Stomach (tissue), 8 donors: ENCODE measurements at regions not wholly inside any gene's neighbourhood (a gene's known extent, or its start where the extent isn't known, plus 50 kb on each side); places are given as distances from the start of the nearest gene placed in this dataset.

ENCODE experiments used
- DNase-seq, 2 donors: peaks; one replicate each; pipeline versions ENCODE4 v3.0.0 to v3.0.0-alpha.2; 2013 to 2019
- H3K27ac ChIP-seq, 5 donors: fragments of 200-600 bp in 4 of 5; sonication (generic) in 4 of 5; one replicate each; pipeline ENCODE4 v1.5.1; 2013 to 2019; ENCODE audit warnings: mild to moderate bottlenecking in 1 of 5, moderate library complexity in 1 of 5
- H3K27me3 ChIP-seq, 3 donors: fragments of 200-600 bp; sonication (generic); one replicate each; pipeline ENCODE4 v1.5.1; 2017 to 2019; ENCODE audit warnings: mixed run types in 1 of 3
- H3K36me3 ChIP-seq, 4 donors: fragments of 200-600 bp; sonication (generic); 1 replicate in 3 of 4; 2 replicates in 1 of 4; pipeline ENCODE4 v1.5.1; 2016 to 2019
- H3K4me1 ChIP-seq, 4 donors: fragments of 200-600 bp; sonication (generic); one replicate each; pipeline ENCODE4 v1.5.1; 2016 to 2019
- H3K4me3 ChIP-seq, 4 donors: fragments of 200-600 bp; sonication (generic) in 3 of 4; one replicate each; pipeline ENCODE4 v1.5.1; 2016 to 2019; ENCODE audit warnings: mild to moderate bottlenecking in 1 of 4
- H3K9me3 ChIP-seq, 4 donors: fragments of 200-600 bp; sonication (generic); one replicate each; pipeline ENCODE4 v1.5.1; 2016 to 2019
- EP300 ChIP-seq: sonication (generic); formaldehyde crosslinking; IDR thresholded peaks from one replicate; pipeline ENCODE4 v1.6.1; 2017; ENCODE audit warnings: antibody characterized with exemption
- POLR2A ChIP-seq, 4 donors: fragments of 450-650 bp; IDR thresholded peaks; one replicate each; pipeline ENCODE4 v1.6.1; 2016; ENCODE audit warnings: antibody characterized with exemption in 4 of 4, control low read depth in 2 of 4, mild to moderate bottlenecking in 1 of 4, moderate library complexity in 1 of 4
- POLR2AphosphoS5 ChIP-seq, 3 donors: sonication (generic); formaldehyde crosslinking; IDR thresholded peaks; one replicate each; pipeline ENCODE4 v1.6.1; 2016; ENCODE audit warnings: antibody characterized with exemption in 3 of 3
- WGBS, 5 donors: extraction: QIAGEN DNeasy Blood & Tissue Kit in 3 of 5; methylation state at CpG; one replicate each; pipeline versions ENCODE4 v1.1.5 to v1.1.7; 2013 to 2018; 5-methylcytosine and 5-hydroxymethylcytosine counted together
- intact Hi-C: fragments of 100-400 bp; cut with DNase I; formaldehyde crosslinking; loops from one replicate; pipeline ENCODE4 v1.15.1; 2023; ENCODE audit warnings: low total_unique reads
- TF ChIP-seq, protein P1 (sequence below), 7 experiments: fragments of 450-650 bp in 4 of 7; fragments of 200-600 bp in 3 of 7; sonication (generic) in 3 of 7; IDR thresholded peaks; one replicate each; pipeline ENCODE4 v1.5.1; 2016 to 2019; ENCODE audit warnings: antibody characterized with exemption in 7 of 7, control low read depth in 2 of 7, mild to moderate bottlenecking in 1 of 7
- donor health status: healthy with polysubstance abuse.
- donor health status: Bipolar disorder and iron deficiency.
- donor health status: healthy.

GRCh38 chr4:96526625-96527024, 686.7 kb downstream of the PDHA2 start:
- intact Hi-C loops = no loop called here
- H3K27ac ChIP-seq = no peak overlapping the region
- TF ChIP-seq EP300 = no peak
- no peak for TF ChIP-seq POLR2A (IDR thresholded peaks at IDR 0.05)
- no peak for TF ChIP-seq POLR2AphosphoS5 (IDR thresholded peaks at IDR 0.05)
- TF ChIP-seq, protein P1, sequence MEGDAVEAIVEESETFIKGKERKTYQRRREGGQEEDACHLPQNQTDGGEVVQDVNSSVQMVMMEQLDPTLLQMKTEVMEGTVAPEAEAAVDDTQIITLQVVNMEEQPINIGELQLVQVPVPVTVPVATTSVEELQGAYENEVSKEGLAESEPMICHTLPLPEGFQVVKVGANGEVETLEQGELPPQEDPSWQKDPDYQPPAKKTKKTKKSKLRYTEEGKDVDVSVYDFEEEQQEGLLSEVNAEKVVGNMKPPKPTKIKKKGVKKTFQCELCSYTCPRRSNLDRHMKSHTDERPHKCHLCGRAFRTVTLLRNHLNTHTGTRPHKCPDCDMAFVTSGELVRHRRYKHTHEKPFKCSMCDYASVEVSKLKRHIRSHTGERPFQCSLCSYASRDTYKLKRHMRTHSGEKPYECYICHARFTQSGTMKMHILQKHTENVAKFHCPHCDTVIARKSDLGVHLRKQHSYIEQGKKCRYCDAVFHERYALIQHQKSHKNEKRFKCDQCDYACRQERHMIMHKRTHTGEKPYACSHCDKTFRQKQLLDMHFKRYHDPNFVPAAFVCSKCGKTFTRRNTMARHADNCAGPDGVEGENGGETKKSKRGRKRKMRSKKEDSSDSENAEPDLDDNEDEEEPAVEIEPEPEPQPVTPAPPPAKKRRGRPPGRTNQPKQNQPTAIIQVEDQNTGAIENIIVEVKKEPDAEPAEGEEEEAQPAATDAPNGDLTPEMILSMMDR (IDR thresholded peaks at IDR 0.05) = no peak
- no peaks in the 10 kb centered on the region for H3K9me3 ChIP-seq
- H3K27me3 ChIP-seq = no peaks in the 10 kb centered on the region
- no peaks in the 10 kb centered on the region for H3K36me3 ChIP-seq
- H3K4me3 ChIP-seq = no peak overlapping the region
- WGBS, 5 donors = 71 to 80% (median 79%) methylated on average over 1 of the region's 1 CpG
- H3K4me1 ChIP-seq = no peaks in the 10 kb centered on the region
- no peak for DNase-seq

DNA sequence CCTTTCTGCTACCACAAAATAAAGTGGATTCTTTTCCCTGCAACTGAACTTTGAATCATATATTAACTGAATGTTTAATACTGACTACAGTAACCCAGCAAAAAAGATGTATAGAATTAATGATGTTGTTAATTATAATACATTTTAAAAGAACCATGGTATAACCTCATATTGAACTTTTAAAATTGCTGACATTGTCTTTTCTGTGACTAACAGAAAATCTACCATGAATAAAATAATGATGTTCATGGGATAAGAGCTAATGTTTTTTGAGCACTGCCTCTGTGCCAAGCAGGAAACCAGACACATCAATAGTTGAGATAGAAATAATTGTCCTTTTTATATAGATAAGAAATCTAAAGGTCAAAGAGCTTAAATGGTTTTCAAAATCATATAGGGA, 691.9 kb downstream of the PDHA2 start:
- H3K27ac ChIP-seq = no peak overlapping the region
- no peaks in the 10 kb centered on the region for H3K36me3 ChIP-seq
- no peak overlapping the region for H3K4me3 ChIP-seq
- no peaks in the 10 kb centered on the region for H3K9me3 ChIP-seq
- no peak for DNase-seq
- H3K27me3 ChIP-seq = no peaks in the 10 kb centered on the region
- no peaks in the 10 kb centered on the region for H3K4me1 ChIP-seq
- intact Hi-C loops = no loop called here
- TF ChIP-seq EP300 (no peak), POLR2A (IDR thresholded peaks at IDR 0.05) (no peak), POLR2AphosphoS5 (IDR thresholded peaks at IDR 0.05) (no peak)
- TF ChIP-seq, protein P1 (IDR thresholded peaks at IDR 0.05) = no peak

DNA sequence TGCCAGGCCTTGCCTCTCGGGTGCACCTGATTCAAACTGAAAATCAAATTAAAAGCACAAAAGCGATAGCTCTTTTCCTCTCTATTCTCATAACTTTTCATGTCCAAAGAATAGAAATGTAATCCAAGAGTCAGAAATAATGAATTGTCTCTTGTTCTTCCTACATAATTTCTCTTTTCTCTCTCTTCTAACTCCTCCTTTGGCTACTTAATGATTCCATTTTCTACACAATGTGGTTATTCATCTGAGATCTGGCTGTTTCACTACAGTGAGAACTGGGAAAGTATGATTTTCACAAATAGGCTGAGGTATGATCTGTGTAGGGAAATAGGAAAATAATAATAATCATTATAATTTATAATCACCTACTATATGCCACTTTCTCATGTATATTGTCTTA, 703.5 kb downstream of the PDHA2 start:
- no peak for DNase-seq
- Histone ChIP-seq H3K4me1 (no peaks in the 10 kb centered on the region), H3K27ac (no peak overlapping the region), H3K9me3 (no peaks in the 10 kb centered on the region), H3K27me3 (no peaks in the 10 kb centered on the region), H3K4me3 (no peak overlapping the region), H3K36me3 (no peaks in the 10 kb centered on the region)
- TF ChIP-seq POLR2AphosphoS5 (IDR thresholded peaks at IDR 0.05) = no peak
- no peak for TF ChIP-seq EP300
- TF ChIP-seq, protein P1 (IDR thresholded peaks at IDR 0.05) = no peak
- TF ChIP-seq POLR2A (IDR thresholded peaks at IDR 0.05) = no peak
- WGBS, 5 donors = 88 to 97% (median 91%) methylated on average over 2 of the region's 2 CpGs
- intact Hi-C loops = no loop called here

- Histone ChIP-seq H3K27ac (no peak overlapping the region), H3K4me1 (no peaks in the 10 kb centered on the region), H3K36me3 (no peaks in the 10 kb centered on the region), H3K9me3 (no peaks in the 10 kb centered on the region), H3K27me3 (no peaks in the 10 kb centered on the region), H3K4me3 (no peak overlapping the region)
- intact Hi-C loops = no loop called here
- WGBS, 5 donors = 64 to 90% (median 78%) methylated on average over 2 of the region's 2 CpGs
- DNase-seq = no peak
- TF ChIP-seq POLR2AphosphoS5 (IDR thresholded peaks at IDR 0.05) = no peak
- TF ChIP-seq EP300 = no peak
- TF ChIP-seq, protein P1 (IDR thresholded peaks at IDR 0.05) = no peak
- no peak for TF ChIP-seq POLR2A (IDR thresholded peaks at IDR 0.05)
These were observed 718.6 kb downstream of the PDHA2 start for GRCh38 chr4:96558466-96558865.

GRCh38 chr4:96566755-96567154, 726.9 kb downstream of the PDHA2 start:
- no peak for DNase-seq
- TF ChIP-seq EP300 = no peak
- TF ChIP-seq POLR2A (IDR thresholded peaks at IDR 0.05) = no peak
- TF ChIP-seq, protein P1 (IDR thresholded peaks at IDR 0.05) = no peak
- TF ChIP-seq POLR2AphosphoS5 (IDR thresholded peaks at IDR 0.05) = no peak
- intact Hi-C loops = no loop called here
- Histone ChIP-seq H3K27me3 (no peaks in the 10 kb centered on the region), H3K4me3 (no peak overlapping the region), H3K4me1 (no peaks in the 10 kb centered on the region), H3K9me3 (no peaks in the 10 kb centered on the region), H3K36me3 (no peaks in the 10 kb centered on the region), H3K27ac (no peak overlapping the region)
- 85 to 95% (median 92%) methylated on average over 2 of the region's 2 CpGs for WGBS, 5 donors
